ENCODE measurements at regions not wholly inside any gene's neighbourhood (a gene's known extent, or its start where the extent isn't known, plus 50 kb on each side); places are given as distances from the start of the nearest gene placed in this dataset.

- Mint-ChIP-seq H3K9me3 (peaks cover 7 to 13% of the 10 kb centered on the region in 2 donors), H3K4me1 (ENCODE audit: low read depth) (no peaks in the 10 kb centered on the region), H3K36me3 (ENCODE audit: insufficient read depth in 2 of 2) (no peaks in the 10 kb centered on the region), H3K27me3 (ENCODE audit: low read depth) (no peaks in the 10 kb centered on the region), H3K27ac (no peak overlapping the region), H3K4me3 (no peak overlapping the region)
- DNase-seq (no peak), ATAC-seq (replicated peaks in 1 of 2) (no peak)
These were observed 592.8 kb upstream of the GBE1 start for GRCh38 chr3:82354228-82354627.

- H3K9me3 Mint-ChIP-seq: peaks cover 7 to 13% of the 10 kb centered on the region in 2 donors
- H3K27ac Mint-ChIP-seq: no peak overlapping the region
- H3K4me3 Mint-ChIP-seq: no peak overlapping the region
- DNase-seq (no peak), ATAC-seq (replicated peaks in 1 of 2) (no peak)
- H3K36me3 Mint-ChIP-seq (ENCODE audit: insufficient read depth in 2 of 2): no peaks in the 10 kb centered on the region
- H3K27me3 Mint-ChIP-seq (ENCODE audit: low read depth): no peaks in the 10 kb centered on the region
- H3K4me1 Mint-ChIP-seq (ENCODE audit: low read depth): no peaks in the 10 kb centered on the region
These were observed 592.1 kb upstream of the GBE1 start for GRCh38 chr3:82353306-82354171.

- H3K27ac Mint-ChIP-seq: no peak overlapping the region
- H3K9me3 Mint-ChIP-seq: peaks cover 6 to 9% of the 10 kb centered on the region in 2 donors
- no peaks in the 10 kb centered on the region for H3K27me3 Mint-ChIP-seq (ENCODE audit: low read depth)
- H3K4me3 Mint-ChIP-seq: no peak overlapping the region
- DNase-seq (no peak), ATAC-seq (replicated peaks in 1 of 2) (no peak)
- no peaks in the 10 kb centered on the region for H3K36me3 Mint-ChIP-seq (ENCODE audit: insufficient read depth in 2 of 2)
- H3K4me1 Mint-ChIP-seq (ENCODE audit: low read depth): no peaks in the 10 kb centered on the region
These were observed 586.1 kb upstream of the GBE1 start for GRCh38 chr3:82347585-82347984.

DNA sequence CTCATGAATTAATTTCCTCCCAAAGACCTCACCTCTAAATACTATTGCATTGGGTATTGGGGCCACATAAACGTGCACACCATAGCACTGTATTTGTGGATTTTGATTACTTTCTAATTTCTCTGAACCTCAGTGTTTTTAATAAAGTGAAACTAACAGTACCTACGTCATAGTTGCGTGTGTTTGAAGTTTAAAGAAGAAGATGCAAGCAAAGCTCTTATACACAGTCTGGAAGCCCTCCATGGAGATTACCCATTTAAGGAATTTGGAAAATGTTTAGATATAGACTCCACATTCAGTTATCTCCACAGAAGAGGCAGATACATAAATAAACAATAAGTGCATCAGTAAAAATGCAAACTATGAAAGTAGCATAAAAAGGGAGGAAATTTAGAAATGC lies 581.1 kb upstream of the GBE1 start:
- no peaks in the 10 kb centered on the region for H3K36me3 Mint-ChIP-seq (ENCODE audit: insufficient read depth in 2 of 2)
- no peaks in the 10 kb centered on the region for H3K27me3 Mint-ChIP-seq (ENCODE audit: low read depth)

GRCh38 chr3:82329300-82329699 lies 567.9 kb upstream of the GBE1 start:
- H3K4me3 Mint-ChIP-seq: no peak overlapping the region
- DNase-seq (no peak), ATAC-seq (replicated peaks in 1 of 2) (no peak)
- no peak overlapping the region for H3K27ac Mint-ChIP-seq
- H3K27me3 Mint-ChIP-seq (ENCODE audit: low read depth): no peaks in the 10 kb centered on the region
- H3K4me1 Mint-ChIP-seq (ENCODE audit: low read depth): no peaks in the 10 kb centered on the region
- peaks cover 3 to 7% of the 10 kb centered on the region in 2 donors for H3K9me3 Mint-ChIP-seq
- no peaks in the 10 kb centered on the region for H3K36me3 Mint-ChIP-seq (ENCODE audit: insufficient read depth in 2 of 2)

More for the DNA sequence above, 581.1 kb upstream of the GBE1 start:
- ATAC-seq (replicated peaks in 1 of 2) (no peak), DNase-seq (no peak)
- Mint-ChIP-seq H3K9me3 (peaks cover 2 to 5% of the 10 kb centered on the region in 2 donors), H3K27ac (no peak overlapping the region), H3K4me3 (no peak overlapping the region), H3K4me1 (ENCODE audit: low read depth) (no peaks in the 10 kb centered on the region)

- no peak for ATAC-seq (replicated peaks in 1 of 2)
- DNase-seq: no peak
- Mint-ChIP-seq H3K4me1 (ENCODE audit: low read depth) (no peaks in the 10 kb centered on the region), H3K27me3 (ENCODE audit: low read depth) (no peaks in the 10 kb centered on the region), H3K9me3 (peaks cover 8 to 10% of the 10 kb centered on the region in 2 donors), H3K4me3 (no peak overlapping the region), H3K36me3 (ENCODE audit: insufficient read depth in 2 of 2) (no peaks in the 10 kb centered on the region), H3K27ac (no peak overlapping the region)
These were observed 550.5 kb upstream of the GBE1 start for GRCh38 chr3:82311901-82312300.

- Mint-ChIP-seq H3K27me3 (ENCODE audit: low read depth) (no peaks in the 10 kb centered on the region), H3K27ac (no peak overlapping the region), H3K9me3 (peaks cover 16 to 19% of the 10 kb centered on the region in 2 donors), H3K4me1 (ENCODE audit: low read depth) (no peaks in the 10 kb centered on the region), H3K4me3 (no peak overlapping the region), H3K36me3 (ENCODE audit: insufficient read depth in 2 of 2) (no peaks in the 10 kb centered on the region)
- ATAC-seq (replicated peaks in 1 of 2) (no peak), DNase-seq (no peak)
These were observed 547.3 kb upstream of the GBE1 start for GRCh38 chr3:82308755-82309154.

DNA sequence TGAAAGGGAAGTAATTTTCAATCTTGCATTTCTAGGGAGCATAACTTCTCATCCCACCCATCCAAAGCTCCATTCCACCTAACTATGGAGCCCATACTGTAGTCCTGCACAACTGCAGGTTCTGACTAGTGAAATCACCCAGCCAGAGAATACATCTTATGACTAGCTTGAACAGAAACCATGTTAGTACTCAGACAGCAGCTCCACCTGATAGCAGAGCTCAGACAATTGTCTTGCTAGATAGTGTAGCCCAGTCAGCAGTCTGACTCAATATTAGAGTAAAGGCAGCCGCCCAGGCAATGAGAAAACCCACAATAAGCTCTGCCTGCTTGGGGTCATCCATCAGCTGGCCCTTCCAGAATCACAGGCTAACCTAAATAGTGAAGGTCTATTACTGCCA lies 544.7 kb upstream of the GBE1 start:
- H3K4me1 Mint-ChIP-seq (ENCODE audit: low read depth): no peaks in the 10 kb centered on the region
- no peak for DNase-seq
- no peak overlapping the region for H3K27ac Mint-ChIP-seq
- ATAC-seq (replicated peaks in 1 of 2): no peak
- no peaks in the 10 kb centered on the region for H3K27me3 Mint-ChIP-seq (ENCODE audit: low read depth)
- peaks cover 16 to 19% of the 10 kb centered on the region in 2 donors for H3K9me3 Mint-ChIP-seq
- H3K4me3 Mint-ChIP-seq: no peak overlapping the region
- H3K36me3 Mint-ChIP-seq (ENCODE audit: insufficient read depth in 2 of 2): no peaks in the 10 kb centered on the region

GRCh38 chr3:82294609-82295008 lies 533.2 kb upstream of the GBE1 start:
- ATAC-seq (replicated peaks in 1 of 2) (no peak), DNase-seq (no peak)
- Mint-ChIP-seq H3K27ac (no peak overlapping the region), H3K9me3 (peaks cover 3 to 5% of the 10 kb centered on the region in 2 donors), H3K36me3 (ENCODE audit: insufficient read depth in 2 of 2) (no peaks in the 10 kb centered on the region), H3K4me3 (no peak overlapping the region), H3K27me3 (ENCODE audit: low read depth) (no peaks in the 10 kb centered on the region), H3K4me1 (ENCODE audit: low read depth) (no peaks in the 10 kb centered on the region)

DNA sequence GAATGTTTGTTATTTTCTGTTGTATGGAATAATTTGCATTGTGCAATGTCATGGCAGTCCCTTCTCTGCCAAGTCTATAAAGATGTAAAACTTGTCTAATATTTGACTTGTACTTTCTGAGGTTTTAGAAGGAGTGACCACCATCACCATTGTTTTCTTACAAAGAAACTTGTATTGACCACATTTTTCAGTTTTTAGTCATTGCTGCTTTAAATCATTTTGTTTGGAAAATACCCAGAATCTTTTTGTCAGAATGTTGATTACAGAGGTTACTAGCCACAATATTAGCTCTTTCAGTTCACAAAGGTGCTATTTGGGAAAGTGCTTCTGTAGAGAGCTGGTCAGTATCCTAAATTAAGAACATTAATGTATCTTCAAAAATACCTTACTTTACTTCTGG lies 532.4 kb upstream of the GBE1 start:
- Mint-ChIP-seq H3K27me3 (ENCODE audit: low read depth) (no peaks in the 10 kb centered on the region), H3K4me1 (ENCODE audit: low read depth) (no peaks in the 10 kb centered on the region), H3K4me3 (no peak overlapping the region), H3K36me3 (ENCODE audit: insufficient read depth in 2 of 2) (no peaks in the 10 kb centered on the region), H3K27ac (no peak overlapping the region), H3K9me3 (peaks cover 3 to 6% of the 10 kb centered on the region in 2 donors)
- DNase-seq (no peak), ATAC-seq (replicated peaks in 1 of 2) (no peak)

DNA sequence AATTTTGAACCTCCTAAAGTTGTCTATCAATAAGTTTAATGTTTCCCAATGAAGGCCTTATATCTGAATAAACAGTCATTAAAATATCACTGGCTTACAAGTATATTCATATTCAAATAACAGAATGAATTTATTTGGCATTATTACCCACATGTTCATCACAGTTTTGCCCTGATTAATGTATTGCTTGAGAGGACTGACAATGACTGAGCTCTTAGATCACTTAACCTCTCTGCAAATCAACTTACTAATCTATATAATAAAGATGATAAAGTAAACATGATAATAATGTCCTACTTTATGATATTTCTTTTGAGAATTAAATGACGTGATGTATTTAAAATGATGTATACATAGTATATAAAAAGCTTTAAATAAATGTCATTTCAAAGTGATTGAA lies 532.0 kb upstream of the GBE1 start:
- H3K27ac Mint-ChIP-seq: no peak overlapping the region
- DNase-seq: no peak
- peaks cover 5 to 10% of the 10 kb centered on the region in 2 donors for H3K9me3 Mint-ChIP-seq
- H3K4me1 Mint-ChIP-seq (ENCODE audit: low read depth): no peaks in the 10 kb centered on the region
- H3K4me3 Mint-ChIP-seq: no peak overlapping the region
- no peaks in the 10 kb centered on the region for H3K27me3 Mint-ChIP-seq (ENCODE audit: low read depth)
- H3K36me3 Mint-ChIP-seq (ENCODE audit: insufficient read depth in 2 of 2): peaks cover 0 to 2% of the 10 kb centered on the region in 2 donors
- no peak for ATAC-seq (replicated peaks in 1 of 2)

DNA sequence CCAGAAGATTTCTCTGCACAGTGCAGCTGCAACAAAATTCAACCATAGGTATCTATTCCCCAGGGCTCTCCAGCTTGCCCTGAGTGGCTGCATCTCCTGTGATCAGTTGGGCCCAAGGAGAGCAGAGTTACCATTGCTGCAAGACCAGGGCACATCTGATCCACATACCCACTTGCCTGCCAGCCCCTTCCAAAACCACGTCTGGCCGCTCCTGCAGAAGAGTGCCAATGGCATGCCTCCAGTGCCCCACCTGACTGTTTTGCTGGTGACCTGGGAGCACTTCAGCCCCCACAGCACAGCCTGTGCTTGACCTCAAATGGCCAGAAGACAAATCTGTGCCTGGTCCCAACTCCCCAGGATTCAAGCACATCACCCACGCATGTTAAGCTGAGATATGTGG lies 526.1 kb upstream of the GBE1 start:
- Mint-ChIP-seq H3K4me1 (ENCODE audit: low read depth) (no peaks in the 10 kb centered on the region), H3K27ac (no peak overlapping the region), H3K4me3 (no peak overlapping the region), H3K27me3 (ENCODE audit: low read depth) (no peaks in the 10 kb centered on the region), H3K9me3 (peaks cover 12 to 17% of the 10 kb centered on the region in 2 donors), H3K36me3 (ENCODE audit: insufficient read depth in 2 of 2) (peaks cover 0 to 6% of the 10 kb centered on the region in 2 donors)
- DNase-seq: no peak
- ATAC-seq (replicated peaks in 1 of 2): no peak

DNA sequence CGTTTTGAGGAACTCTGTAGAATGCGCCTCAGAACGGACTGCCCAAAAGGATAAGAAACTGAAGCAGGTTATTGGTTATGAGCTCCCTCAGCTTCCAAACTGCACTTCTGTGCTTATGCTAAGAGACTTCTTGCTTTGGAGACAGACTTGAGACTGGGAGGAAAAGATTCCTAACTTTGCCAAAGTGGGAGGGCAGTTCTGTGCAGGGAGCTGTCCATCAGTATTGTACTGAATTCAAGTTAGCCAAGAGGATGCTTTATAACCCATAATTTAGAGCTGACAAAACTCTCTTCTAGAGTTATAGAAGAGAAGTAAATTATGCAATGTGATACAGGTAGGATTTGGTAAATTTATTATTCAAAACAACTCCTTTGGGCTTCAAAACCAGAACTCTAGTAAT lies 519.8 kb upstream of the GBE1 start:
- DNase-seq (no peak), ATAC-seq (replicated peaks in 1 of 2) (no peak)
- H3K9me3 Mint-ChIP-seq: peaks cover 2 to 5% of the 10 kb centered on the region in 2 donors
- no peak overlapping the region for H3K4me3 Mint-ChIP-seq
- H3K27me3 Mint-ChIP-seq (ENCODE audit: low read depth): no peaks in the 10 kb centered on the region
- H3K27ac Mint-ChIP-seq: no peak overlapping the region
- no peaks in the 10 kb centered on the region for H3K4me1 Mint-ChIP-seq (ENCODE audit: low read depth)
- H3K36me3 Mint-ChIP-seq (ENCODE audit: insufficient read depth in 2 of 2): no peaks in the 10 kb centered on the region

- no peak for ATAC-seq (replicated peaks in 1 of 2)
- Mint-ChIP-seq H3K27me3 (ENCODE audit: low read depth) (no peaks in the 10 kb centered on the region), H3K4me3 (no peak overlapping the region), H3K27ac (no peak overlapping the region), H3K9me3 (peaks cover 8 to 11% of the 10 kb centered on the region in 2 donors), H3K4me1 (ENCODE audit: low read depth) (no peaks in the 10 kb centered on the region), H3K36me3 (ENCODE audit: insufficient read depth in 2 of 2) (peaks cover 0 to 2% of the 10 kb centered on the region in 2 donors)
- no peak for DNase-seq
These were observed 515.5 kb upstream of the GBE1 start for GRCh38 chr3:82276992-82277391.

All from activated T-cell treated with anti-CD3 and anti-CD28 coated beads, Interleukin-2, amount 50 U/mL, for 72 hours (primary cell).